Fibroblast of mammary gland (primary cell): ENCODE measurements at regions not wholly inside any gene's neighbourhood (a gene's known extent, or its start where the extent isn't known, plus 50 kb on each side); places are given as distances from the start of the nearest gene placed in this dataset.

Experiments used
- DNase-seq: peaks from one replicate; pipeline ENCODE4 v3.0.0-alpha.2; 2010; ENCODE audit warnings: low read depth
- H3K4me3 ChIP-seq: 2 replicates; pipeline ENCODE4 v1.5.1; 2011; ENCODE audit warnings: low read depth, mild to moderate bottlenecking, low read length, moderate library complexity; ENCODE audit not compliant: control insufficient read depth
- TF ChIP-seq, protein P1 (sequence below): conservative IDR thresholded peaks from 2 replicates; pipeline ENCODE4 v1.5.1; 2011; ENCODE audit warnings: low read depth, low read length, inconsistent platforms; ENCODE audit not compliant: control insufficient read depth, insufficient read depth

DNA sequence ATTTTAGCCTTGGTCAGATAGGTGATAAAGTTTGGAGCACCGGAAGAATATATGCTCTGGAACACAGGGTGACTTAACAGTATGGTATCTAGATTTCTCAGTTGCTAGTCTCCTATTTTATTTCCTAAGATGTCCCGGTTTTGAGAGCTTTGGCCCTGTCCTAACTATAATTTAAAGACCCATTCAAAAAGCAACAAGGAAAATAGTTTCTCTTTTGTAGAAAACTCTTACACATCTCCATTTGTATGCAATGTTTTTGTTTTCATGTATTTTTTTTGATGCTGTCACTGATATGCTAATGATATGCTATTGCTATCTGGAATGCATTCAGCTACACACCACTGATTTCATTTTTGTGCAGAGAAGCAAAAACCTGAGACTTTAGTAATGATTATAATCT is 237.8 kb downstream of the GPD2 start:
- H3K4me3 ChIP-seq, result no peak overlapping the region
- no peak for DNase-seq
- TF ChIP-seq, protein P1, sequence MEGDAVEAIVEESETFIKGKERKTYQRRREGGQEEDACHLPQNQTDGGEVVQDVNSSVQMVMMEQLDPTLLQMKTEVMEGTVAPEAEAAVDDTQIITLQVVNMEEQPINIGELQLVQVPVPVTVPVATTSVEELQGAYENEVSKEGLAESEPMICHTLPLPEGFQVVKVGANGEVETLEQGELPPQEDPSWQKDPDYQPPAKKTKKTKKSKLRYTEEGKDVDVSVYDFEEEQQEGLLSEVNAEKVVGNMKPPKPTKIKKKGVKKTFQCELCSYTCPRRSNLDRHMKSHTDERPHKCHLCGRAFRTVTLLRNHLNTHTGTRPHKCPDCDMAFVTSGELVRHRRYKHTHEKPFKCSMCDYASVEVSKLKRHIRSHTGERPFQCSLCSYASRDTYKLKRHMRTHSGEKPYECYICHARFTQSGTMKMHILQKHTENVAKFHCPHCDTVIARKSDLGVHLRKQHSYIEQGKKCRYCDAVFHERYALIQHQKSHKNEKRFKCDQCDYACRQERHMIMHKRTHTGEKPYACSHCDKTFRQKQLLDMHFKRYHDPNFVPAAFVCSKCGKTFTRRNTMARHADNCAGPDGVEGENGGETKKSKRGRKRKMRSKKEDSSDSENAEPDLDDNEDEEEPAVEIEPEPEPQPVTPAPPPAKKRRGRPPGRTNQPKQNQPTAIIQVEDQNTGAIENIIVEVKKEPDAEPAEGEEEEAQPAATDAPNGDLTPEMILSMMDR, result no peak

DNA sequence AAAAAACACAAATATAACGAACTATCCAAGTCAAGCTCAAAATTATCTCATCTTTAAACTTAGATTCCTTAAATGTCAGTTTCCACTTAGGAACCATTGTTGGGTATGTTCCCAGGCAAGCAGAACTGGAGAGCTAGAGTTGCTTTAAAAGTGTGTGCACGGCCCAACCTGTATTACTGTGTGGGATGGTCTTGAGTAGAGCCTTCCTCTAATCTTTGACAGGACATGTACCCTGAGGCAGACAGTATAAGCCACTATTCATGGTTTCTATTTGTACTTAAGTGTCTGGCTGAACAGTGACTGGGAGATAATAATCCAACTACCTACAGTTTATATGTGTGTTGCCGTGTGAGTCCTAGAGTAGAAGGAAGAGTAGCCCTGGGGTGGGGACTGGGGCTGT is 239.7 kb downstream of the GPD2 start:
- no peak overlapping the region for H3K4me3 ChIP-seq
- no peak for DNase-seq
- TF ChIP-seq, protein P1, result no peak

DNA sequence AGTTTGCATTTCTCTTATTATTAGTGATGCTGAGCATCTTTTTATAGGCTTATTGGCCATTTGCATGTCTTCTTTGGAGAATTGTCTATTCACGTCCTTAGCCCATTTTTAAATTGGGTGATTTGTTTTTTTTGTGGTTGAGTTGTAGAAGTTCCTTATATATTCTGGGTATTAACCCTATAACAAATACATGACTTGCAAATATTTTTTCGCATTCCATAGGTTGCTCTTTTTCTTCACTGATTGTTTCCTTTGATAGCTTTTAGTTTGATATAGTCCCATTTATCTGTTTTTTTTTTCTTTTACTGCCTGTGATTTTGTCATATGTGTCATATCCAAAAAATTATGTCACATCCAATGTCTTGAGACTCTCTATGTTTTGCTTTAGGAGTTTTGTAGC is 243.6 kb downstream of the GPD2 start:
- no peak for DNase-seq
- H3K4me3 ChIP-seq, result no peak overlapping the region
- TF ChIP-seq, protein P1, result no peak

DNA sequence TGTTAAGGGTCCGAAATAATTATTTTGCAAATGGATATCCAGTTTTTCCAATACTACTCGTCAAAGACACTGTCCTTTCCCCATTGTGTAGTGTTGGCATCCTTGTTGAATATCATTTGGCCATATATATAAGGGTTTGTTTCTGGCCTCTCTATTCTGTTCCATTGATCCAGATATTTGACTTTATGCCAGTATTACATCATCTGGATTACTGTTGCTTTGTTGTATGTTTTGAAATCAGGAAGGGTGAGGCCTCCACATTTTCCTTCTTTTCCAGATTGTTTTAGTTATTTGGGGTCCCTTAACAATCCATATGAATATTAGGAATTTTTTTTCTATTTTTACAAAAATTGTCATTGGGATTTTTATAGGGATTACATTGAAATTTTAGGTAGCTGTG is 244.1 kb downstream of the GPD2 start:
- no peak for DNase-seq
- no peak overlapping the region for H3K4me3 ChIP-seq
- TF ChIP-seq, protein P1, result no peak

DNA sequence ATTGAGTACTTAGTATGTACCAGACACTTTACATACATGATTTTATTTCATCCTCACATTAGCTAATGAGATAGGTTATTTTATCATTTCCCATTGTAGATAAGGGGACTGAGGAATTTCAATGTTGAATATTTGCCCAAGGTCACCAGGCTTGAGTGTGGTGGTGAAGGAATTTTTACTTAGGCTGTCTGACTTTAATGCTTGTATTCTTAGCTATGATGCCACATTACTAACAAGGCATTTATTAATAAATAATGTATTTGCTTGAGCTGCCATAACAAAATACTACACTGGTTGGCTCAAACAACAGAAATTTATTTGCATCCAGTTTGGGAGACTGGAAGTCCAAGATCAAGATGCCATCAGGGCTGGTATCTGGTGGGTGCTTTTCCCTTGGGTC is 250.9 kb downstream of the GPD2 start:
- H3K4me3 ChIP-seq, result no peak overlapping the region
- no peak for DNase-seq
- TF ChIP-seq, protein P1, result no peak

DNA sequence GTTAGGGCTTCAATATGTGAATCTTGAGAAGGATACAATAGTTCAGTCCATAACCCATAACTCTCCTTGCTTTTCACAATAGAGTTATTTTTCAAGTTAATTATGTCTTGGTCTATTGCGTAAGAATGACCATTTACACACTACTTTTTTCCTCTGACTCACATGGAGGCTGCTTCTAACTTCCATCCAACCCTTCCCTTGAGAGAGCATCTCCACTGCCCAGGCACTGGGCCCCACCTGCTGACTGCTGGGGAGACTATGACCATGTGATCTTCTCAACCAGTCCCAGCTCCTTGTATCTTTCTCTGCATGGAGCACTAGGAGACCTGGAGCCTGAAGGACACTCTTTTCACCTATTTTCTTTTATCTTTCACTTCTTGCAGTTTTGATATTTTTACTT is 251.5 kb downstream of the GPD2 start:
- no peak overlapping the region for H3K4me3 ChIP-seq
- TF ChIP-seq, protein P1, result no peak
- DNase-seq, result peak; percentile 77

DNA sequence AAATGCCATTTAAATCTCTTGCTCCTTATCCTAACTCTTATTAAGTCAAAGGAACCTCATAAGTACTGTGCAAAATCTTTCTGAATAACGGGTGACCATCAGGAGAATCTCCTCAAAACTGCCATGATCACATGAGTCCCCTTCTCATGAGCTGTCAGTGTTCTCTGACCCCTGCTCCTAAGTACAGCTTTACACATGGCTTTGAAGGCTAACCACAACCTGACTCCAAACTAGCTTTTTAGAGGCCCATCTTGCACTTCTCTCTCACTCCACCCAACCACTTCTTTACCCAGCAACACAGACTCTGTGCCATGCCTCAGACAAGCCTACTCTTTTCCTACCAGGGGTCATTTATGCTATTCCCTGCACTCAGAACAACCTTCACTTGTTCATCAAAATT is 253.8 kb downstream of the GPD2 start:
- DNase-seq, result no peak
- TF ChIP-seq, protein P1, result no peak

More for the DNA sequence above, 253.8 kb downstream of the GPD2 start:
- H3K4me3 ChIP-seq, result no peak overlapping the region
